ENCODE measurements at regions not wholly inside any gene's neighbourhood (a gene's known extent, or its start where the extent isn't known, plus 50 kb on each side); places are given as distances from the start of the nearest gene placed in this dataset.

DNA sequence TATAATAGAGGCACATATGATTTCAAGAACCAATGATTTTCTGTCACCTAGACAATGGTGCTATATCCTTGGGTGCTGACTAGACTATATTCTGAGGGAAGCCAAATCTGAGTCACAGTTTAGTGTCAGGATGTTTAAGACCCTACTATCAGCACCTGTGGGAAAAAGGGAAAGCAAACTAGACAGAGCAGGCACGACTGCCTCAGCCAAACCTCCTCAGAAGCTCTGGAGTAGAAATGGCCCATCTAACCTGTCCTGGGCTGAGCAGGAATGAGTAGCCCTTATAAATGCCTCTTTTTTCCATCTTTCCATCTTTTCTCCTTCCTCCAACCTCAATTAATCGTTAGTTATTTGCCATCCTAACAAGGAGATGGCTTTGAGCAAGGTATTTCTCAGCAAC is 80.4 kb upstream of the TECRL start:
- TF ChIP-seq MYBL2 (CRISPR knock-in tag; IDR thresholded peaks at IDR 0.05) (no peak), MXD4 (CRISPR knock-in tag; IDR thresholded peaks at IDR 0.05; ENCODE audit: borderline replicate concordance) (no peak)
- TF ChIP-seq, protein P1, sequence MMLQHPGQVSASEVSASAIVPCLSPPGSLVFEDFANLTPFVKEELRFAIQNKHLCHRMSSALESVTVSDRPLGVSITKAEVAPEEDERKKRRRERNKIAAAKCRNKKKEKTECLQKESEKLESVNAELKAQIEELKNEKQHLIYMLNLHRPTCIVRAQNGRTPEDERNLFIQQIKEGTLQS (CRISPR knock-in tag; conservative IDR thresholded peaks at IDR 0.05) = no peak
- TF ChIP-seq, protein P2, sequence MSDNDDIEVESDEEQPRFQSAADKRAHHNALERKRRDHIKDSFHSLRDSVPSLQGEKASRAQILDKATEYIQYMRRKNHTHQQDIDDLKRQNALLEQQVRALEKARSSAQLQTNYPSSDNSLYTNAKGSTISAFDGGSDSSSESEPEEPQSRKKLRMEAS (CRISPR knock-in tag; IDR thresholded peaks at IDR 0.05) = no peak
